ENCODE measurements at regions not wholly inside any gene's neighbourhood (a gene's known extent, or its start where the extent isn't known, plus 50 kb on each side); places are given as distances from the start of the nearest gene placed in this dataset.

- Histone ChIP-seq H3K56ac (replicated peaks; ENCODE audit: insufficient read length, low read depth, low read length) (no peak overlapping the region), H3K79me1 (ENCODE audit: low read depth, low read length) (no peaks in the 10 kb centered on the region), H4K5ac (ENCODE audit: insufficient read length, low read depth, low read length) (peak overlapping the region; percentile 94), H3K14ac (ENCODE audit: insufficient read length) (no peak overlapping the region), H2BK12ac (ENCODE audit: low read depth, low read length) (no peak overlapping the region; the same call in 1 of the 2 replicates), H4K8ac (ENCODE audit: extremely low read depth, insufficient read depth, low read length) (no peak overlapping the region), H4K20me1 (replicated peaks in 1 of 2; ENCODE audit: control insufficient read depth in 1 of 2, insufficient read depth in 2 of 2, low read length in 2 of 2) (no peaks in the 10 kb centered on the region), H3K4me1 (replicated peaks in 1 of 4; ENCODE audit: control insufficient read depth in 3 of 4, insufficient read depth in 4 of 4, low read length in 3 of 4) (peaks cover 0 to 4% (median 0%) of the 10 kb centered on the region in 4 experiments; a peak in 1 of 7 replicates), H4K91ac (replicated peaks; ENCODE audit: insufficient read length, low read length) (no peak overlapping the region), H2AK5ac (ENCODE audit: low read depth, low read length) (no peak overlapping the region), H2BK120ac (replicated peaks; ENCODE audit: low read depth, low read length) (peak overlapping the region; percentile 97), H3K36me3 (ENCODE audit: control insufficient read depth in 2 of 4, insufficient read depth in 4 of 4, low read length in 3 of 4) (peaks cover 0 to 12% (median 0%) of the 10 kb centered on the region in 4 experiments; a peak in 1 of 8 replicates), H3K9me3 (ENCODE audit: insufficient read depth in 2 of 2, low read depth in 1 of 2, low read length in 1 of 2) (peaks cover 11 to 14% of the 10 kb centered on the region in 2 experiments; a peak in 3 of 4 replicates), H3K27ac (ENCODE audit: low read depth, low read length) (no peak overlapping the region), H3K23ac (ENCODE audit: insufficient read length) (no peak overlapping the region), H3K4ac (replicated peaks; ENCODE audit: insufficient read length, low read depth, low read length) (no peak overlapping the region), H3K9ac (replicated peaks in 1 of 4; ENCODE audit: extremely low read depth in 1 of 4, low read depth in 3 of 4, low read length in 3 of 4) (no peak overlapping the region), H3K18ac (ENCODE audit: extremely low read depth, low read length) (no peak overlapping the region; the same call in 1 of the 2 replicates), H3K79me2 (ENCODE audit: control insufficient read depth in 1 of 2, insufficient read depth in 2 of 2, low read length in 2 of 2) (no peaks in the 10 kb centered on the region), H2BK20ac (ENCODE audit: low read length) (no peak overlapping the region), H3K4me2 (ENCODE audit: insufficient read depth in 1 of 2, low read depth in 2 of 2, low read length in 2 of 2) (no peak overlapping the region), H2BK15ac (ENCODE audit: low read length) (no peak overlapping the region), H3K23me2 (ENCODE audit: low read depth, low read length) (no peaks in the 10 kb centered on the region), H3K4me3 (ENCODE audit: extremely low read depth in 1 of 4, insufficient read depth in 2 of 4, low read depth in 3 of 4, low read length in 4 of 4) (no peak overlapping the region), H3K27me3 (replicated peaks in 1 of 4; ENCODE audit: control insufficient read depth in 3 of 4, extremely low read depth in 1 of 4, insufficient read depth in 3 of 4, low read length in 3 of 4) (no peaks in the 10 kb centered on the region), H2AFZ (ENCODE audit: low read length) (peak overlapping the region; percentile 1; the same call in 1 of the 2 replicates), H2BK5ac (ENCODE audit: low read depth, low read length) (peak overlapping the region; percentile 49; the same call in 1 of the 2 replicates)
- FAIRE-seq: no peak
- POLR2A ChIA-PET (ENCODE audit: partially characterized antibody): interaction anchor here (1.2 to 3.1 kb wide), 3 partner anchors 12 to 58 kb away, joined by 3 to 11 read pairs (median 6); partner anchors contain the start of gene SLC38A2
- CTCF ChIA-PET (ENCODE audit: partially characterized antibody): interaction anchor here (1.4 kb wide), 1 partner anchor 17 kb away, joined by 4 read pairs; no protein-coding TSS in a partner anchor
- 68% methylated on average over 2 of the region's 2 CpGs; no CpG with 5 or more reads in 1 of the 2 experiments for WGBS, 2 experiments (ENCODE audit: extremely low coverage in 1 of 2, insufficient coverage in 1 of 2, insufficient read length in 1 of 2, insufficient replicate concordance in 2 of 2, low coverage in 1 of 2, low lambda C conversion rate in 2 of 2, missing lambda C conversion rate in 1 of 2)
- no peak for DNase-seq (ENCODE audit: low read depth in 1 of 2, low spot score in 2 of 2)
- TF ChIP-seq JUND (IDR thresholded peaks at IDR 0.05; ENCODE audit: low read length) (peak; percentile 80), RNF2 (IDR thresholded peaks at IDR 0.05; ENCODE audit: borderline replicate concordance, low read depth, low read length, missing control alignments, poor library complexity, severe bottlenecking) (no peak), CTCF (IDR thresholded peaks at IDR 0.05; ENCODE audit: control extremely low read depth in 1 of 3, insufficient read depth in 1 of 3, low read depth in 1 of 3, low read length in 3 of 3) (no peak), EZH2 (IDR thresholded peaks at IDR 0.05; ENCODE audit: low read depth, low read length, severe bottlenecking) (no peak), BRCA1 (IDR thresholded peaks at IDR 0.05; ENCODE audit: low read depth, low read length) (no peak), MAX (IDR thresholded peaks at IDR 0.05) (no peak), TAF1 (IDR thresholded peaks at IDR 0.05; ENCODE audit: low read depth, low read length) (no peak), SRF (IDR thresholded peaks at IDR 0.05; ENCODE audit: low read depth, low read length) (no peak), EP300 (IDR thresholded peaks at IDR 0.05; ENCODE audit: borderline replicate concordance in 1 of 2, low read depth in 2 of 2, low read length in 2 of 2) (no peak)
Measured at GRCh38 chr12:46430340-46430948, 57.9 kb upstream of the SLC38A2 start.
